Nephron (organoid): ENCODE measurements at regions not wholly inside any gene's neighbourhood (a gene's known extent, or its start where the extent isn't known, plus 50 kb on each side); places are given as distances from the start of the nearest gene placed in this dataset.

Source experiments
- H3K27ac Mint-ChIP-seq, 3 experiments: 2 replicates each; pipeline ENCODE4 v1.8.0; 2020; ENCODE audit warnings: mixed read lengths in 3 of 3, mild to moderate bottlenecking in 2 of 3, moderate library complexity in 1 of 3
- H3K27me3 Mint-ChIP-seq: 2 replicates; pipeline ENCODE4 v1.8.0; 2021; ENCODE audit warnings: low read depth, mild to moderate bottlenecking, moderate library complexity, mixed read lengths
- H3K36me3 Mint-ChIP-seq: 2 replicates; pipeline ENCODE4 v1.8.0; 2020; ENCODE audit warnings: low read depth, mixed read lengths
- H3K4me1 Mint-ChIP-seq: 2 replicates; pipeline ENCODE4 v1.8.0; 2020; ENCODE audit warnings: mixed read lengths
- H3K4me3 Mint-ChIP-seq, 3 experiments: 2 replicates each; pipeline ENCODE4 v1.8.0; 2020; ENCODE audit warnings: mild to moderate bottlenecking in 3 of 3, mixed read lengths in 3 of 3, moderate library complexity in 2 of 3
- H3K9me3 Mint-ChIP-seq: 2 replicates; pipeline ENCODE4 v1.8.0; 2020; ENCODE audit warnings: mixed read lengths
- CTCF ChIP-seq, 3 experiments: fragments of 200-600 bp; sonication (generic); IDR thresholded peaks; one replicate each; pipeline ENCODE4 v1.5.0; 2021; ENCODE audit warnings: antibody characterized with exemption in 3 of 3; ENCODE audit not compliant: unreplicated experiment in 3 of 3

- Mint-ChIP-seq H3K27ac (no peak overlapping the region), H3K4me3 (no peak overlapping the region), H3K27me3 (peaks cover 61% of the 10 kb centered on the region), H3K9me3 (no peaks in the 10 kb centered on the region), H3K4me1 (no peaks in the 10 kb centered on the region), H3K36me3 (no peaks in the 10 kb centered on the region)
- TF ChIP-seq CTCF (IDR thresholded peaks at IDR 0.05; ENCODE audit: unreplicated experiment in 3 of 3), result no peak
These were observed 332.3 kb upstream of the IRX4 start for GRCh38 chr5:2214910-2215590.

- no peak for TF ChIP-seq CTCF (IDR thresholded peaks at IDR 0.05; ENCODE audit: unreplicated experiment in 3 of 3)
- Mint-ChIP-seq H3K27ac (no peak overlapping the region), H3K9me3 (no peaks in the 10 kb centered on the region), H3K4me1 (no peaks in the 10 kb centered on the region), H3K27me3 (peaks cover 54% of the 10 kb centered on the region), H3K36me3 (no peaks in the 10 kb centered on the region), H3K4me3 (no peak overlapping the region)
These were observed 330.5 kb upstream of the IRX4 start for GRCh38 chr5:2213121-2213730.

- no peak for TF ChIP-seq CTCF (IDR thresholded peaks at IDR 0.05; ENCODE audit: unreplicated experiment in 3 of 3)
- H3K4me1 Mint-ChIP-seq, result no peaks in the 10 kb centered on the region
- H3K4me3 Mint-ChIP-seq, result no peak overlapping the region
These were observed 329.8 kb upstream of the IRX4 start for GRCh38 chr5:2212481-2212880.

GRCh38 chr5:2208239-2208544 is 325.5 kb upstream of the IRX4 start:
- H3K36me3 Mint-ChIP-seq, result no peaks in the 10 kb centered on the region
- no peaks in the 10 kb centered on the region for H3K9me3 Mint-ChIP-seq
- peaks cover 3% of the 10 kb centered on the region for H3K4me1 Mint-ChIP-seq
- H3K27ac Mint-ChIP-seq, result no peak overlapping the region
- no peak overlapping the region for H3K4me3 Mint-ChIP-seq
- no peak for TF ChIP-seq CTCF (IDR thresholded peaks at IDR 0.05; ENCODE audit: unreplicated experiment in 3 of 3)
- H3K27me3 Mint-ChIP-seq, result peaks cover 35% of the 10 kb centered on the region

More at GRCh38 chr5:2212481-2212880, 329.8 kb upstream of the IRX4 start:
- Mint-ChIP-seq H3K27me3 (peaks cover 55% of the 10 kb centered on the region), H3K27ac (no peak overlapping the region), H3K36me3 (no peaks in the 10 kb centered on the region), H3K9me3 (no peaks in the 10 kb centered on the region)

GRCh38 chr5:2207416-2208238 is 324.9 kb upstream of the IRX4 start:
- TF ChIP-seq CTCF (IDR thresholded peaks at IDR 0.05; ENCODE audit: unreplicated experiment in 3 of 3), result peak; percentile 39 to 54 (median 42)
- no peak overlapping the region for H3K4me3 Mint-ChIP-seq
- H3K36me3 Mint-ChIP-seq, result no peaks in the 10 kb centered on the region
- H3K4me1 Mint-ChIP-seq, result peaks cover 3% of the 10 kb centered on the region
- H3K27me3 Mint-ChIP-seq, result peaks cover 40% of the 10 kb centered on the region
- no peaks in the 10 kb centered on the region for H3K9me3 Mint-ChIP-seq
- H3K27ac Mint-ChIP-seq, result no peak overlapping the region
